ENCODE measurements at regions not wholly inside any gene's neighbourhood (a gene's known extent, or its start where the extent isn't known, plus 50 kb on each side); places are given as distances from the start of the nearest gene placed in this dataset.

- TF ChIP-seq POLR2A (IDR thresholded peaks at IDR 0.05; ENCODE audit: low read depth, low read length) (no peak), CTCF (IDR thresholded peaks at IDR 0.05; ENCODE audit: extremely low read depth in 1 of 2, insufficient read depth in 1 of 2, low read depth in 1 of 2, low read length in 2 of 2) (no peak), POLR2AphosphoS5 (IDR thresholded peaks at IDR 0.05; ENCODE audit: insufficient read depth, low read depth, low read length) (no peak), MAX (IDR thresholded peaks at IDR 0.05; ENCODE audit: insufficient read depth, insufficient read length) (no peak)
Measured at GRCh38 chr3:153652076-153652475, 469.1 kb upstream of the ARHGEF26 start.
